B cell (primary cell): ENCODE measurements at regions not wholly inside any gene's neighbourhood (a gene's known extent, or its start where the extent isn't known, plus 50 kb on each side); places are given as distances from the start of the nearest gene placed in this dataset.

ENCODE experiments used
- ATAC-seq: fragments of 200-7000 bp; cut with Tn5 transposase; one replicate; pipeline ENCODE4 v1.10.0; 2021; ENCODE audit warnings: low read depth, mild to moderate bottlenecking, moderate number of reproducible peaks, moderate library complexity
- CTCF ChIA-PET: fragments of 350-600 bp; sonication (Branson Sonifier 250); formaldehyde crosslinking; loops from one replicate; lab custom pipeline; 2021; ENCODE audit warnings: antibody characterized with exemption, inconsistent platforms; lab: Charles Lee
- POLR2A ChIA-PET: fragments of 350-600 bp; sonication (Branson Sonifier 250); formaldehyde crosslinking; loops from one replicate; lab custom pipeline; 2021; ENCODE audit warnings: antibody characterized with exemption; lab: Charles Lee
- DNase-seq: peaks from one replicate; pipeline ENCODE4 v3.0.0; 2013
- H2AFZ ChIP-seq: 2 replicates; pipeline ENCODE4 v1.6.1; 2012; ENCODE audit warnings: mild to moderate bottlenecking, low read depth, low read length; ENCODE audit not compliant: insufficient read depth, poor library complexity, severe bottlenecking
- H3K27ac ChIP-seq, 2 donors: 1 replicate in 1 of 2; 2 replicates in 1 of 2; pipeline ENCODE4 v1.5.1; 2012 to 2013; ENCODE audit warnings: low read length in 2 of 2, mild to moderate bottlenecking in 2 of 2, moderate library complexity in 1 of 2
- H3K27me3 ChIP-seq, 4 experiments: fragments of 200-600 bp in 1 of 4; sonication (generic) in 1 of 4; replicated peaks in 1 of 4; 1 replicate in 2 of 4; 2 replicates in 2 of 4; pipeline versions ENCODE4 v1.6.1 to v1.7.0; 2013 to 2016; ENCODE audit warnings: low read length in 3 of 4, mild to moderate bottlenecking in 2 of 4, mixed read lengths in 1 of 4, moderate library complexity in 1 of 4; ENCODE audit not compliant: insufficient read depth in 4 of 4, control insufficient read depth in 3 of 4; ENCODE audit errors: control extremely low read depth in 1 of 4
- H3K36me3 ChIP-seq, 2 experiments: replicated peaks in 1 of 2; 1 replicate in 1 of 2; 2 replicates in 1 of 2; pipeline versions ENCODE4 v1.6.1 to v1.7.1; 2013; ENCODE audit warnings: low read length in 1 of 2; ENCODE audit not compliant: insufficient read depth in 2 of 2, control insufficient read depth in 1 of 2; ENCODE audit errors: control extremely low read depth in 1 of 2, extremely low read depth in 1 of 2
- H3K4me1 ChIP-seq, 2 donors: fragments of 200-600 bp in 1 of 2; sonication (generic) in 1 of 2; 1 replicate in 1 of 2; 2 replicates in 1 of 2; pipeline versions ENCODE4 v1.5.1 to v1.6.1; 2013 to 2017; ENCODE audit warnings: low read length in 2 of 2; ENCODE audit not compliant: control insufficient read depth in 2 of 2, insufficient read depth in 2 of 2
- H3K4me2 ChIP-seq: replicated peaks from 2 replicates; pipeline ENCODE3; 2012; ENCODE audit warnings: mild to moderate bottlenecking, low read depth, low read length; ENCODE audit not compliant: poor library complexity, severe bottlenecking
- H3K4me3 ChIP-seq, 5 experiments: fragments of 200-600 bp in 1 of 5; sonication (generic) in 1 of 5; 1 replicate in 3 of 5; 2 replicates in 2 of 5; pipeline versions ENCODE4 v1.5.1 to v1.7.0; 2011 to 2016; ENCODE audit warnings: low read length in 4 of 5, mild to moderate bottlenecking in 4 of 5, low read depth in 2 of 5, control low read depth in 1 of 5, moderate library complexity in 1 of 5; ENCODE audit not compliant: insufficient read depth in 1 of 5; ENCODE audit errors: control extremely low read depth in 1 of 5, extremely low read depth in 1 of 5
- H3K79me2 ChIP-seq: fragments of 200-600 bp; sonication (generic); one replicate; pipeline ENCODE4 v1.6.0; 2016; ENCODE audit warnings: low read length; ENCODE audit not compliant: control insufficient read depth, insufficient read depth
- H3K9ac ChIP-seq: fragments of 200-600 bp; sonication (generic); 2 replicates; pipeline ENCODE4 v1.6.1; 2017; ENCODE audit warnings: mild to moderate bottlenecking, low read length, moderate library complexity
- H3K9me3 ChIP-seq, 3 donors: one replicate each; pipeline versions ENCODE4 v1.6.1 to v1.7.1; 2013; ENCODE audit warnings: low read length in 2 of 3; ENCODE audit not compliant: control insufficient read depth in 2 of 3, insufficient read depth in 1 of 3; ENCODE audit errors: control extremely low read depth in 1 of 3
- H4K20me1 ChIP-seq: 2 replicates; pipeline ENCODE4 v1.6.0; 2012; ENCODE audit warnings: mild to moderate bottlenecking, low read length; ENCODE audit not compliant: insufficient read depth, control insufficient read depth, poor library complexity, severe bottlenecking
- H3K27ac Mint-ChIP-seq: one replicate; pipeline ENCODE4 v1.8.0; 2021; ENCODE audit warnings: mixed read lengths
- H3K27me3 Mint-ChIP-seq: one replicate; pipeline ENCODE4 v1.8.0; 2021; ENCODE audit warnings: mixed read lengths
- H3K4me1 Mint-ChIP-seq: one replicate; pipeline ENCODE4 v1.8.0; 2021; ENCODE audit warnings: mixed read lengths
- H3K4me3 Mint-ChIP-seq: one replicate; pipeline ENCODE4 v1.8.0; 2021; ENCODE audit warnings: mixed read lengths
- H3K9me3 Mint-ChIP-seq: one replicate; pipeline ENCODE4 v1.8.0; 2022; ENCODE audit warnings: mixed read lengths; ENCODE audit not compliant: insufficient read depth
- EZH2 ChIP-seq: IDR thresholded peaks from 2 replicates; pipeline ENCODE4 v1.6.1; 2012; ENCODE audit warnings: borderline replicate concordance, low read depth, mild to moderate bottlenecking, moderate library complexity, low read length; ENCODE audit not compliant: insufficient read depth, poor library complexity, severe bottlenecking
- WGBS: methylation state at CpG from one replicate; pipeline ENCODE4 v1.1.5; 2013; ENCODE audit warnings: missing lambda C conversion rate; ENCODE audit not compliant: insufficient coverage; 5-methylcytosine and 5-hydroxymethylcytosine counted together
- intact Hi-C: fragments of 100-400 bp; cut with micrococcal nuclease; formaldehyde crosslinking; loops from one replicate; pipeline ENCODE4 v1.10.0; 2022
- TF ChIP-seq, protein P1 (sequence below): fragments of 200-600 bp; IDR thresholded peaks from one replicate; pipeline ENCODE4 v1.8.0; 2022; ENCODE audit warnings: antibody characterized with exemption, mild to moderate bottlenecking

GRCh38 chr3:124553178-124553577, 177.1 kb upstream of the UMPS start:
- WGBS: 30% methylated on average over 2 of the region's 3 CpGs
- CTCF ChIA-PET: interaction anchor here (1.1 kb wide), 1 partner anchor 10 kb away, joined by 4 read pairs; no protein-coding TSS in a partner anchor
- peaks cover 32% of the 10 kb centered on the region for H3K27me3 Mint-ChIP-seq
- H3K4me3 Mint-ChIP-seq: no peak overlapping the region
- H3K4me3 ChIP-seq: no peak overlapping the region
- H3K4me1 ChIP-seq: no peaks in the 10 kb centered on the region
- POLR2A ChIA-PET: no interaction called here
- H3K27ac ChIP-seq: no peak overlapping the region
- no peak overlapping the region for H2AFZ ChIP-seq
- H3K4me2 ChIP-seq: no peak overlapping the region
- no peaks in the 10 kb centered on the region for H3K4me1 Mint-ChIP-seq
- no peaks in the 10 kb centered on the region for H3K36me3 ChIP-seq
- no peak overlapping the region for H3K27ac Mint-ChIP-seq
- H3K79me2 ChIP-seq: no peaks in the 10 kb centered on the region
- H3K9me3 ChIP-seq: peaks cover 0 to 1% (median 0%) of the 10 kb centered on the region in 3 donors
- H3K27me3 ChIP-seq: peaks cover 0 to 9% (median 3%) of the 10 kb centered on the region in 4 experiments
- TF ChIP-seq, protein P1, sequence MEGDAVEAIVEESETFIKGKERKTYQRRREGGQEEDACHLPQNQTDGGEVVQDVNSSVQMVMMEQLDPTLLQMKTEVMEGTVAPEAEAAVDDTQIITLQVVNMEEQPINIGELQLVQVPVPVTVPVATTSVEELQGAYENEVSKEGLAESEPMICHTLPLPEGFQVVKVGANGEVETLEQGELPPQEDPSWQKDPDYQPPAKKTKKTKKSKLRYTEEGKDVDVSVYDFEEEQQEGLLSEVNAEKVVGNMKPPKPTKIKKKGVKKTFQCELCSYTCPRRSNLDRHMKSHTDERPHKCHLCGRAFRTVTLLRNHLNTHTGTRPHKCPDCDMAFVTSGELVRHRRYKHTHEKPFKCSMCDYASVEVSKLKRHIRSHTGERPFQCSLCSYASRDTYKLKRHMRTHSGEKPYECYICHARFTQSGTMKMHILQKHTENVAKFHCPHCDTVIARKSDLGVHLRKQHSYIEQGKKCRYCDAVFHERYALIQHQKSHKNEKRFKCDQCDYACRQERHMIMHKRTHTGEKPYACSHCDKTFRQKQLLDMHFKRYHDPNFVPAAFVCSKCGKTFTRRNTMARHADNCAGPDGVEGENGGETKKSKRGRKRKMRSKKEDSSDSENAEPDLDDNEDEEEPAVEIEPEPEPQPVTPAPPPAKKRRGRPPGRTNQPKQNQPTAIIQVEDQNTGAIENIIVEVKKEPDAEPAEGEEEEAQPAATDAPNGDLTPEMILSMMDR: no peak
- TF ChIP-seq EZH2: no peak
- no peaks in the 10 kb centered on the region for H4K20me1 ChIP-seq
- no peaks in the 10 kb centered on the region for H3K9me3 Mint-ChIP-seq
- intact Hi-C loops: no loop called here
- DNase-seq (no peak), ATAC-seq (no peak)
- no peak overlapping the region for H3K9ac ChIP-seq

DNA sequence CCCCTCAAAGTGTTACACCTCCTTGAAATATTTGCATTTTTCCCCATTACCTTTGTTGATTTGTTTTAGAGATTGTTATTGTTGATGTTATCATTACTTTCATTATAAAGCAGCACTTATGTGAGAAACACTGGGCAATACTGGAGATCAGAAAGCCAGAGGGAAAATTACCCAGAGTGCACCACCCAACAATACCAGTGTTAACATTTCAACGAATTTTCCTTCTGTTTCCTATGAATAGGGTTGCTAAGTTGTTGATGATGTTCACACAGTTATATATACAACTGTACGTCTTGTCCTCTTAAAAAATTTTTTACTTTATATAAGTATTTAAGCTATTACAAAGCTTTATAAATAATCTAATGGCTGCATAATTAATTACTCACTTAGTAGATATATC, 173.6 kb upstream of the UMPS start:
- H3K27me3 ChIP-seq: peaks cover 0 to 9% (median 3%) of the 10 kb centered on the region in 4 experiments
- Mint-ChIP-seq H3K27me3 (peaks cover 49% of the 10 kb centered on the region), H3K4me3 (no peak overlapping the region), H3K9me3 (no peaks in the 10 kb centered on the region), H3K27ac (no peak overlapping the region), H3K4me1 (no peaks in the 10 kb centered on the region)
- no peaks in the 10 kb centered on the region for H3K9me3 ChIP-seq
- H3K4me2 ChIP-seq: no peak overlapping the region
- no peak overlapping the region for H3K27ac ChIP-seq
- ChIA-PET CTCF (interaction anchor here (1.0 to 2.3 kb wide), 3 partner anchors 9 to 132 kb away, joined by 5 to 8 read pairs (median 6); no protein-coding TSS in a partner anchor), POLR2A (no interaction called here)
- TF ChIP-seq, protein P1: no peak
- no peak for TF ChIP-seq EZH2
- no peaks in the 10 kb centered on the region for H3K36me3 ChIP-seq
- intact Hi-C loops: no loop called here
- no peaks in the 10 kb centered on the region for H4K20me1 ChIP-seq
- no peak for DNase-seq
- no CpG with 5 or more reads among the region's 2 CpGs for WGBS
- H2AFZ ChIP-seq: no peak overlapping the region
- no peaks in the 10 kb centered on the region for H3K79me2 ChIP-seq
- H3K9ac ChIP-seq: no peak overlapping the region
- ATAC-seq: no peak
- H3K4me1 ChIP-seq: no peaks in the 10 kb centered on the region
- H3K4me3 ChIP-seq: no peak overlapping the region
